ENCODE measurements at regions not wholly inside any gene's neighbourhood (a gene's known extent, or its start where the extent isn't known, plus 50 kb on each side); places are given as distances from the start of the nearest gene placed in this dataset.
"Not testable (repeated sequence)": the region's sequence is repeated elsewhere in the genome, so short reads cannot be mapped to it uniquely, and the experiment has no call there.

DNA sequence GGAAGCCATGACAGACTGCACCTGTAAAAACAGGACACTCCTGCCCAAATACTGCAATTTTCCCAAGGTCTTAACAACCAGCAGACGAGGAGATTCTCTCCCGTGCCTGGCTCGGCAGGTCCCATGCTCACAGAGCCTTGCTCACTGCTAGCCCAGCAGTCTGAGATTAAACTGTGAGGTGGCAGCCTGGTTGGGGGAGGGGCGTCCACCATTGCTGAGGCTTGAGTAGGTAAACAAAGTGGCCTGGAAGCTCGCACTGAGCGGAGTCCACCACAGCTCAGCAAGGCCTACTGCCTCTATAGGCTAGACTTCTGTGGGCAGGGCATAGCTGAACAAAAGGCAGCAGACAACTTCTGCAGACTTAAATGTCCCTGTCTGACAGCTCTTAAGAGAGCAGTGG is 80.3 kb downstream of the ANXA5 start:
- not testable (repeated sequence) for DNase-seq (ENCODE audit: low read depth in 2 of 2)

DNA sequence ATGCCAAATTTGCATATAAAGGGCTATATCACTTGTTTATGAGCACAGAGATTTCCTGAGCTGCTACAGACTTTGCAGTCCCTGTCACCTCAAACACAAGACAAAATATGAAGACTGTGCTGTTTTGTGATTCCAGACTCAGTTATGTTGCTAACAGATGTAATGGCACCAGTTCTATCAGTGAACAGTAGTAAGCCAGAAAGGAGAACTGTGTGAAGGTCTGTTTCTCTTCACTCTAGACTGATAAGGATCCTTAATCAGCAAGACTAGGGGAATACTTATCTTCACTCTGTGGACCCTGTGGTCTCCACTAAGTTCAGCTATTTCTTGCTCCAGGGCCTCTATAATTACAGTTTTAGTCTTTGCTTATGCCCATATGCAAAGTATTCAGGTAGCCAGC is 82.7 kb downstream of the ANXA5 start:
- DNase-seq (ENCODE audit: low read depth in 2 of 2): no peak

DNA sequence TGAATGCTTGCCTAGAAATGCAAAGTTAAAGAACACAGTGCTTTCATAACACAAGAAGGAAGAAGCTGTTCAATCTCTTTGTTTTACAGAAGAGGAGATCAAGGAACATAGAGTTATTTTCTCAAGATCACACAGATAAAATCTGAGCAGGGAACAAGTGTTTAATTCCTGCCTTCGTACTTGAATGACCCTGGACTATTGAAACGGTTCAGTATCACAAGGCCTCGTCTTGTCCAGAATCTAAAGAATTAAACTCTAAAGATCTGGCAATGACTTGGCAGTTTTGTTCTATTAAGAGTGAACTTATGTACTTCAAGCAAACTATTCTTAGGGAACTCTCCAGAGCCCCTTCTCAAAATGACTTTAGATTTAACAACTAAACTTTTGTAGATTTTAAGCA is 97.7 kb downstream of the ANXA5 start:
- DNase-seq (ENCODE audit: low read depth in 2 of 2): no peak

DNA sequence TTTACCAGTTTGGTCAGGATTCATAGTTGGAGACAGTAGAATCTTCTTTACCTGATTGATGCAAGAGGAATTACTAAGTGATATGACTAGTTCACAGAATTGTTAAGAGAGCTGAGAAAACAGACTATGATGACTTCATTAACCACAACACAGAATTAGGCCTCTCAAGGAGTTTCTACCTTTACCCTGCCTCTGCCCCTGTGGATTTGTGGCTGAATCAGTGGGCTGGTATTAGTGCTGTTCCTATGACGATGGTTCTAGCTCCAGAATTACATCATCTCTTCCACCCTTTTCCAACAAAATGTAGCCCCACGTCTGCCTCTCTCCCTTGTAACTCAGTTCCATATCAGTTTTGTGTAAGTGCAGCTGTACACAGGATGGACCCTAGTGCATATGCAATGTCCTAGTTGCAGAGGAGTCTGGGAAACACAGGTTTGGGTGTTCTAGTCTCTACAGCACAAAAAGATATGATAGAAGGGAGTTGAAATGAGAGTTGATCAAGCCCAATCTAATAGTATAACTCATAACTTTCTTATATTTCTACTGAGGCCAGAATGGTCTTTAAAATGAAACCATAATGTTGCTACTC is 99.3 kb downstream of the ANXA5 start:
- peak; percentile 1 to 7 for DNase-seq (ENCODE audit: low read depth in 2 of 2)

DNA sequence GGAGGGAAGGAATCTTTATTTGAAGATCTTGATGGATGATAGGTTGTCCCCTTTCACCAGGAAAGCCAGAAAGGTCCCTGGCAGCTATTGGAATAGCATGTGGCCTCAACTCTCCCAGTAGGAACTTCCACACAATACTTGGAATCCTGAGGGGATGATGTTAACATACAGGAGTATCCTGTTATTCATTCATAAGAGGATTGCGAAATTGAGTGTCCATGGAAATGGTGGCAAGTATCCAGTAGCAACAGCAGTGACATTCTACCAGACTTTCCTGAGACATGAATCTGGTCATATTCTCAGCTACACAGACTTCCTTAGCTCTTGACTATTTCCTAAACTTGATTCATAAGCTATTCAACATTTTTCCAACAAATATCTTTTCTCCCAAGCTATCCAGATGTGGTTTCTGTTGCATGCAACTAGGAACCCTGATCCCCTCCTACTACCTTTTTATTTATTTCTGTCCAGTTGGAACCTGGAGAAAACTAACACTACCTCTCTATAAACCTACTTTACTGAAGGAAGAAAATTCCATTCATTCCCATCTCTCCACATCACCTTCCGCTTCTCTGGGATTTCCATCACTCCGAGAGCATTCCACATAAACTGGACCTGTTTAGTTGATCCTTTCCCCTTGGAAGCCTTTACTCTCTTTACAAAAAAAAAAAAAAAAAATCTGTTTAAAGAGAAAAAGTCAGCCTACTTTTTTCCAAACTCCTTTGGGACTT is 101.8 kb downstream of the ANXA5 start:
- DNase-seq (ENCODE audit: low read depth in 2 of 2): no peak

DNA sequence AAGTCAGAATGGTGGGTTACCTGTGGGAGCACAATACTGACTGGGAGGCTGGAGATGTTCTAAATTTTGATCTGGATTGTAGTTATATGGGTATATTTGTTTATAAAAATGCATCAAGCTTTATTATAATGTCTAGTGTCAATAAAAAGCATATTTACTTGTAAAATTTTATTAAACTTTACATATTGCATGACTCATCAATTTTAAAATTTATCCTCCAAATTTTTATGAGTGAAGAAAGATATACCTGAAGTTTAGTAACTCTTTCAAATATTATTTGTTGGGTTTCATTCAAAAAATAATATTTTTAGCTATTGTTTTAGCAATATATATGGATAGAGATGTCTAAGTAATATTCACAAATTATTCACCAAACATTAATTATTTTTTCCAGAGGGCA is 103.0 kb downstream of the ANXA5 start:
- no peak for DNase-seq (ENCODE audit: low read depth in 2 of 2)

DNA sequence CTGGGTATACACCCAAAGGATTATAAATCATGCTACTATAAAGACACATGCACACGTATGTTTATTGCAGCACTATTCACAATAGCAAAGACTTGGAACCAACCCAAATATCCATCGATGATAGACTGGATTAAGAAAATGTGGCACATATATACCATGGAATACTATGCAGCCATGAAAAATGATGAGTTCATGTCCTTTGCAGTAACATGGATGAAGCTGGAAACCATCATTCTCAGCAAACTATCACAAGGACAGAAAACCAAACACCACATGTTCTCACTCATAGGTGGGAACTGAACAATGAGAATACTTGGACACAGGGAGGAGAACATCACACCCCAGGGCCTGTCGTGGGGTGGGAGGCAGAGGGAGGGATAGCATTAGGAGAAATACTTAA is 104.5 kb downstream of the ANXA5 start:
- DNase-seq (ENCODE audit: low read depth in 2 of 2): not testable (repeated sequence)

DNA sequence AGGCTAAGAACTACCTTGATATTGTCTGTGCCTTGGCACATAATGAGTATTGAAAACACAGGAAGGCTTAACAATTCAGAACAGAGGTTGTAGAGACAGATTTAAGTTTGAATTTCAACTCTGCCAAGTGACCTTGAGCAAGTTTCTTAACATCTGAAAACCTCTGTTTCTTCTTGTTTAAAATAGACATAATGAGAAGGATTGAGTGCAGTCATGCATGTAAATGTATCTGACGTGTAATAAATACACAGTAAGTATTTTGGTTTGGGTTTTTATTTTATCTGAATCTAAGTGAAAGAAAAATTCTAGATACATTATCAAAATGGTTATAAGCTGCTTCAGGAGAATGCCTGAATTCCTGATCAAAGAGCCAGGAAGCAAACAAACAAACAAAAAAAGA is 111.9 kb downstream of the ANXA5 start:
- DNase-seq (ENCODE audit: low read depth in 2 of 2): no peak

DNA sequence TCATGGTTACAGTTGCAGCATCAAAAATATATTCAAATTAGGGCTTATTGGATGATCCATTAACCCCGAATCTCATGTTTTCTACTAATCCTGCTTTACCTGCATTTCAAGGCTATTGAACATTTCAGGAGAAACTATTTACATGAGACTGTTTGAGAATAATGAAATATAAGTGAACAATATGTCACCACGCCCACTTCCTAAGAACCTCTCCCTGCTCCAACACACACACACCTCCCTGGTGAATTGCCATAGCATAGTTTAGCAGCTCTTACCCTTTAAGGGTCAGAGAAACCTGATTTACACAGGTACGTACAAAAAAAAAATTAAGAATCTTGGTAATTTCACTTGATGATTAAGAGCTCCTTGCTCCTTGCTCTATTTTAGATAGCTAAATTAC is 113.4 kb downstream of the ANXA5 start:
- DNase-seq (ENCODE audit: low read depth in 2 of 2): no peak

DNA sequence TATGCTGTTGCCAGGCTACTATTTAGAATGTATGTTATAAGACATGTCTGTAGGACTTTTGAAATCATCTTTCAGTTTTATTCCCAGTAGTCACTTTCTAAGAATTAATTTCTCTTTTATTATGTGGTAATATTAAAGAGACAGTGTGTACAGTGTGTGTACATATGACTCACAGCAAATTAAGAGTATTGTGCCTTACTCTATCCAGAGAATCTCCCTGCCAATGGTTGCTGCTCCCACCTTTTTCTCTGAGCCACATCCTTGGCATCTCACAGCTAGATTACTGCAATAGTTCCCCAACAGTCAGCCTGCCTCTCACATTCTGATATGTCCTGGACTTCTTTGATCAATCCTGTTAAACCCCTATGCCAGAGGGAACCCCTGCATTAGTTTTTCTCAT is 114.5 kb downstream of the ANXA5 start:
- no peak for DNase-seq (ENCODE audit: low read depth in 2 of 2)

DNA sequence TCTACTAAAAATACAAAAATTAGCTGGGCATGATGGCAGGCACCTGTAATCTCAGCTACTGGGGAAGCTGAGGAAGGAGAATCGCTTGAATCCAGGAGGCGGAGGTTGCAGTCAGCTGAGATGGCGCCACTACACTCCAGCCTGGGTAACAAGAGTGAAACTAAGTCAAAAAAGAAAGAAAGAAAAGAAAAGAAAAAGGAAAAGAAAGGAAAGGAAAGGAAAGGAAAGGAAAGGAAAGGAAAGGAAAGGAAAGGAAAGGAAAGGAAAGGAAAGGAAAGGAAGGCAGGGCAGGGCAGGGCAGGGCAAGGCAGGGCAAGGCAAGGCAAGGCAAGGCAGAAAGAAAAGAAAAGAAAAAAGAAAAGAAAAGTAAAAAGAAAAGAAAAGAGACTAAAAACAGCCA is 121.4 kb downstream of the ANXA5 start:
- not testable (repeated sequence) for DNase-seq (ENCODE audit: low read depth in 2 of 2)

DNA sequence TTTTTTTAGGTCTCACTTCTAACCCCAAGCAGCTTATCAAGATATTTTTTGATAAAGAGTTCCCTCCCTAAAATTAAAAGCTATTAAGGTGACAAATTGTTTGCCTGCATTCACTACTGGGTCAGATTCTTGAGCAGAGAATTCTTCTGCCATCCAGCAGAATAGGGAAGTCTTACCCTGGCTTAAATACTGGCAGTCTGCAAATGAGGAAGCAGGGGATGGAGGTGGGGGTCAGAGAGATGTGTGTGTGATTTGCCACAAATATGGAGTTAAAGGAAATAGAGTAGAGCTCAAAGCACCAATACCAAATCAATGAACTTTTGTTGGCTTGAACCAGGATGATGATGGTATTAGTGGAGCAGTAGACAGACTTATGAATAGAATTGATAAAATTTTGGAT is 122.2 kb downstream of the ANXA5 start:
- DNase-seq (ENCODE audit: low read depth in 2 of 2): no peak

DNA sequence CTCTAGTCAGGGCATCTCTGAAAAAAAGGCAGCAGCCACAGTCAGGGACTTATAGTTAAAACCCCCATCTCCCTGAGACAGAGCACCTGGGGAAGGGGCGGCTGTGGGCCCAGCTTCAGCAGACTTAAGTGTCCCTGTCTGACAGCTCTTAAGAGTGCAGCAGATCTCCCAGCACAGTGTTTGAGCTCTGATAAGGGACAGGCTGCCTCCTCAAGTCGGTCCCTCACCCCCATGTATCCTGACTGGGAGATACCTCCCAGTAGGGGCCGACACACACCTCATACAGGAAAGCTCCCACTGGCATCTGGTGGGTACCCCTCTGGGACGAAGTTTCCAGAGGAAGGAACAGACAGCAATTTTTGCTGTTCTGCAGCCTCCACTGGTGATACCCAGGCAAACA is 129.0 kb downstream of the ANXA5 start:
- no peak for DNase-seq (ENCODE audit: low read depth in 2 of 2)

DNA sequence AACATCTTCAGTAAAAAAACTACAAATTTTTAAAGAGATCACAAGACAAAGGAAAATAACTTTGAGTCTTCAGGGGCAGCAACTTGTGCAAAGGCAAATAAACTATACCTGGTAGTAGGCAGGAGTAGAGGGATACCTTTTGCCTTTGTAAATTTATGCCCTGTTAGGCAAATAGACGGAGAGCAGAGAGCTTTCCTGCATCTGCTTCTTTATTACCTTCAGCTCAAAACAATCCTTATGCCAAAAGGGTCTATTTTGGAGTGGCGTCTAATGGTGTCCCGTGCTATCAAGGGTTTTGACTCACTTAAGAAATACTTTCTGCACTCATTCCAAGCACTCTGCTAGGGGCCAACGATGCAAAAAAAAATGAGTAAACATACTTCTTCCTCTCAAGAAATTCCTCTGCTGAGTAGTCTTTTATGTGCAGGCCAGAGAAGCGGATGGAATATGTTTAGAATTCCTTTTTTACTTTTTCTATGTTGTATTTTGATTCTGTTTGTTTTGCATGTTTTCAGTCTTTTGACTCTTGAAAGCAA is 131.9 kb downstream of the ANXA5 start:
- no peak for DNase-seq (ENCODE audit: low read depth in 2 of 2)

DNA sequence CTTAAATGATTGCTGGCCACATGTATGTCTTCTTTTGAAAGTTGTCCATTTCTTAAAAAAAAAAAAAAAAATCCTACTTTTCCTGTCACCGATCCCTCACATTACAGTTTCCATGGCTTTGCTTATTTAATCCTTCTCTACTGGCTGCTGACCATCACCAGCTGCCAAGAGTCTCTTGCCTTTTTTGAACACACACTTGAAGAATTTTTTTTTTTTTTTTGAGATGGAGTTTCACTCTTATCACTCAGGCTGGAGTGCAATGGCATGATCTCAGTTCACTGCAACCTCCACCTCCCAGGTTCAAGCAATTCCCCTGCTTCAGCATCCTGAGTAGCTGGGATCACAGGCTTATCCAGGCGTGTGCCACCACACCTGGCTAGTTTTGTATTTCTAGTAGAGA is 134.0 kb downstream of the ANXA5 start:
- DNase-seq (ENCODE audit: low read depth in 2 of 2): no peak

DNA sequence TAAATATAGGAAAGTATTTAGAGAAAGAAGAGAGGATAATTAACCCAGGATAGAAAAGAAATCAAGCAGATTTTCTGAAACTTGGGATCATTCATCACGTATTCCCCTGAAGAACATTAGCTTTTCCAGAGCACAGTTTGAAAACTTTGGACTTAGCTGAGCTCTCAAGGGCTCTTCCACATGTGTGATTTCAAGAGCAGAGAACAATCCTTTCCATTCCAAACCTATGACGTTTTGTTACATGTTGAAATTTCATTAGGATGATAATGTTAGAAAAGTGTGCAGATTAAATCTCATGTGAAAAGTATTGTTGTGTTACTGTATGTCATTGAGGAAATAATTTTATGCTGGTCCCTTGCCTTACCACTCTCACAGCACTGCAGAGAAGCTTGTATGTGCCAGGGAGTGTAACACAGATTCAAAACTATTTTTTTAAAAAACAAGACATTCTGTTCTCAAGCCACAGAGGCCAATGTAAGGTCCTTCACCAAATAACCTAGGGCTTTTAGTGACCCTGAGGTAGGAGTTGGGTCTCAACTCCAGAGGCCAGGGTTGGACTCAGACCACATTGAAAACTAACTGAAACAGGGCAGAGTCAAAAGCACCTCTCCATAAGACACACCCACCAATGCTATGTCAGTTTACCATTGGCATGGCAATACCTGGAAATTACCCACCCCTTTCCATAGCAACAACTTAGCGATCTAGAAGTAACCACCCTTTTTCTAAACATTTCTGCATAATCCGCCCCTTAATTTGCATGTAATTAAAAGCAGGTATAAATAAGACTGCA is 141.3 kb downstream of the ANXA5 start:
- no peak for DNase-seq (ENCODE audit: low read depth in 2 of 2)

DNA sequence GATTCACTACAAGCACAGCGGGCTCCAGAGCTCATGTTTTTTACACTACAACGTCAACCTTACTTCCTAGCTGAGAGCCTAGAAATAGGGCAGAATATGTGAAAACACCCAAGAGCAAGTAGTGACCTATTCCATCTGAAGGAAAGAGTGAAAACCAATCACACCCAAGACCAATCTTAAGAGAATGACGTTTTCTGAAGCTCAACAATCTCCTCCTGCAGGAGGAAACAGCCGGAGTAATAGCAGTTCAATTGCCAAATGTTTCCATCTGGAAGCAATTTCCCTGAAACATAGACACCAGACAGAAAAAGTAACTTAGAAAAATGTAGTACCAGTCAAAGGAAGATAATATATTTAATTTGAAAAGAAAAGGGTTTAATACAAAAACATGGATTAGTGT is 142.4 kb downstream of the ANXA5 start:
- DNase-seq (ENCODE audit: low read depth in 2 of 2): no peak

DNA sequence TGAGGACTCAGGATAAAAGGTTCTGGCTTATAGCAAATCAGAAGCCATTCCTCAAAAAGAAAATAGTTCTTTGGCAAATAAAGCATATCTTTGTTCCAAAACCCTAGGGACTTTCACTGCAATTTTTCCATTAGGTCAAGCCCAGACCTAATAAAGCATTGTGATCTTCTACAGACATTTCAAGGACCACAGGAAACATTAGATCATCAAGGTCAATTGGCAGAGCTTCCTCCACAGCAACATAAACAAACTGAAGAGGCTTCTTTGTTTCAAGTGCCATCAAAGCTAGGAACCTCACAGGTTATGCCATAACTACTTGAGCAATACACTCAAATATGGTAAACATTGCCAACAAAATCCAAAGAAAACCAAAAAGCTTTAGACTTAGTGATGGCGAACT is 144.9 kb downstream of the ANXA5 start:
- no peak for DNase-seq (ENCODE audit: low read depth in 2 of 2)

DNA sequence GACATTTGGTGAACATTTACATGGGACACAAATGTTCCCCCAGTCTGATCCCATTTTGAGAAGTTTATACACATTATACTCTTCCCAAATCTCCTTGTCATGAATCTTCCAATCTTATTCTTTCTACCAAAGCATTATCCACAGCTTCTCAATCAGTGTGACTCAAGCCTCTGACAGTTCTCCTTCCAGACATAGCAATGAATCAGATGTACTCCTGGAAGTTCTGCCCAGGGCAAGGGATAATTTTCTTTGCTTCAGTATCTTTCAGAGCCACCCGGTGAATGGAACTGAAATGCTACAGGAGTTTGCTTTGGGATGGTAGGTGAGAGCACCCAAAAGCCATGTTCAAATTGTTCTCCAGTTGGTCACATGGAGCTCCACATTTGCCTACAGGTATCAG is 145.5 kb downstream of the ANXA5 start:
- DNase-seq (ENCODE audit: low read depth in 2 of 2): no peak

DNA sequence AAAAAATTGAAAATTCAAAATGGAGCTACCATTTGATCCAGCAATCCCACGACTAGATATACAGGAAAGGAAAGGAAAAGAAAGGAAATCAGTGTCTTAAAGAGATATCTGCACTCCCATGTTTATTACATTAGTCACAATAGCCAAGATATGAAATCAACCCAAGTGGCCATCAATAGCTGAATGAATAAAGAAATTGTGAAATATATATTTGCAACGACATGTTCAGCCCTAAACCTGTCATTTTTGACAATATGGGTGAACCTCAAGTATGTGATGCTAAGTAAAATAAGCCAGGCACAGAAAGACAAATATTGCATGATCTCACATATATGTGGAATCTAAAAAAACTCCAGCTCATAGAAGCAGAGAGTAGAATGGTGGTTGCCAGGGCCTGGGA is 155.1 kb downstream of the ANXA5 start:
- DNase-seq (ENCODE audit: low read depth in 2 of 2): no peak

DNA sequence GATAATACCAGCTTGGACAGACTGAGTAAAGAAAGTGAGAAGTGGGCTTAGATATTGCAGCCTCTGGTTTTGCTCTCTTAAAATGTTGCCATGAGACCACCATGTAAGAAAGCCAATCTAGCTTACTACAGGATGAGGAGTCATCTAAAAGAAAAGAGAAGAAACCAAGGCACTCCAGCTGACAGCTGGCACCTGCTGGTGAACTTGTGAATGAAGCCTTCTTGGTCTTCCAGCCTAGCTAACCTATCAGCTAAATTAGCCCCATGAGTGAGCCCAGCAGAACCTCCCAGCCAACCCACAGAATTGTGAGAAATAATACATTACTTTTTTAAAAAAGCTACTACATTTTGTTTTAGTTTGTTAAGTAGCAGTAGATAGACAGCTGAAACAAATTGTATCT is 154.5 kb upstream of the QRFPR start:
- no peak for DNase-seq (ENCODE audit: low read depth in 2 of 2)

DNA sequence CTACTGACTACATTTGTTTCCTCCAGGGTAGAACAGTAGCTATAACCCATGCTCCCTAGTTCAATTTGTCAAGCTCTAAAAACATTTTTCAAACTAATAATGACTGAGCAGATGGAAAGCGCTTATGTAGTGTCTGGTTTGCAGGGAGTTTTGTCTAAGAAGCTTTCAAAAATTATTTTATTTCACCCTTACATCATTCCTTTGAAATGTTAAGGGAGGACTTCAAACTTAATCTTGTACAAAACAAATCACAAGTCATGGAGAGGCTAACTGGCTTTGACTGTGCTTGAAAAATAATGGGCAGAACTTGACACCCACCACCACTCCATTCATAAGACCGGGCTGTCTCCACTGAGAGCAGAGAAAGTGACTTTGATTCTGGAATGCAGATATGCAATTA is 153.4 kb upstream of the QRFPR start:
- no peak for DNase-seq (ENCODE audit: low read depth in 2 of 2)

DNA sequence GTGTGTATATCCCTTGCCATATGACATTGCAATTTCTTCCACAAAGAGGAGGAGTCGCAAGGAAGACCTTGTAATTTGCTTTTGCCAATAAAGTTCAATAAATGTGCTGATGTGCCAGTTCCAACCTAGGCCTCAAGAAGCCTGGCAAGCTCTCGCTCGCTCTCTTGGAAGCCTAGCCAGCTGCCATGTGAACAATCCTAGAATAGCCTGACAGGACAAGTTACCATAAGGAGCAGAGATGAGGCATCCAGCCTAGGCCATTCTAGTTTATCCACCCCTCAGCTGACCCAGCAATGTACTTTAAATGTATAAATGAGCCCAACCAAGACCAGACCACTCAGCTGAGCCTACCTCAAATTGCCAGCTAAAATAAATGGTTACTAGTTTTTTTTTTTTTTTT is 145.7 kb upstream of the QRFPR start:
- DNase-seq (ENCODE audit: low read depth in 2 of 2): no peak

Data from stimulated activated CD4-positive, alpha-beta T cell treated with anti-CD3 and anti-CD28 coated beads, Interleukin-4, amount 100 ng/mL, for 48 hours (primary cell).